ENCODE measurements at regions not wholly inside any gene's neighbourhood (a gene's known extent, or its start where the extent isn't known, plus 50 kb on each side); places are given as distances from the start of the nearest gene placed in this dataset.
A peak's percentile ranks its signal among the peaks of the same experiment; 100 is the strongest.

- DNase-seq, result no peak
Measured at GRCh38 chr6:89028774-89029173, 51.8 kb upstream of the PNRC1 start.

DNA sequence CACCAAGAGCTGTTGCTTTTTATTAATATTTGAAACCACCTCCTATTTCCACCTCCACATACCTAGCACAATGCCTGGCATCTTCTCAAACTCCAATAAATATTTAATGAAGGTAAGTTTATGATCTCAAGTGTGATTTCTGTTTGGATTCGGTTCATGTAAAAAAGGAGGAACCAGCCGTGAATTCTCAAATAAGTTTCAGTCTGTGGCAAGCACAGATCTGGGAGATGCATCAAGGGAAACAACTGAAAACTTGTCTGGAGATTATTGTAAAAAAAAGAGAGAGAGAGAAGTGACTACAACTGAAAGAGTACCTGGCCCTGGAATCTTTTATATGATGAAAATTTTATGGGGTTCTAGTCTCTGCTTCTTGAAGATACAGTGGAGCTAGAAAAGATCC, 52.8 kb upstream of the PNRC1 start:
- DNase-seq, result no peak

DNA sequence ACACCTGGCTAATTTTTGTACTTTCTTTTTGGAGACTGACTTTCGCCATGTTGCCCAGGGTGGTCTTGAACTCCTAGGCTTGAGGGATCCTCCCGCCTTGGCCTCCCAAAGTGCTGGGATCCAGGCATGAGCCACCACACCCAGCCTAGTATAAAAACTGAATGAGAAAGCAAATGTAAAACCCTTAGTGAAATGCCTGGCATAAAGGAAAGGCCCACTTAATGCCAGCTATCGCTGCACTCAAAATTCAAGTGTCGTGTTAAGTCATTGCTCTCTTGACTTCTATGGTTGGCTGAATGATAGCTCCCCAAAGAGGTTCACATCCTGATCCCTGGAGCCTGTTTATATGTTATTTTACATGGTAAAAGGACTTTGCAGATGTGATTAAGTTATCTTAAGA, 54.4 kb upstream of the PNRC1 start:
- DNase-seq, result no peak

- DNase-seq, result no peak
Measured at GRCh38 chr6:89025633-89026032, 54.9 kb upstream of the PNRC1 start.

DNA sequence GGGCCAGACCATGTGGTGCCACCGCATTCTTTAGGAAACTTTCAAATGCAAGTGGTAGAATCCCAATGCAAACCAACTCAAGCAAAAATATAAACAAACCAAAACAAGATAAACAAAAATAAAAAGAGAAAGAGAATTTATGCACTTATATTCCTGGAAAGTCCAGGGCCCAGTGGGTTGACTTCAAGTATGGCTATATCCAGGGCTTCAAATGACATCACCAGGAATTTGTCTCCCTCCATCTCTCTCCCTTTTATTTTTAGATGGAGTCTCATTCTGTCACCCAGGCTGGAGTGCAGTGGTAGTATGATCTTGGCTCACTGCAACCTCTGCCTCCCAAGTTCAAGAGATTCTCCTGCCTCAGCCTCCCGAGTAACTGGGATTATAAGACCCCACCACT, 56.1 kb upstream of the PNRC1 start:
- DNase-seq, result no peak

DNA sequence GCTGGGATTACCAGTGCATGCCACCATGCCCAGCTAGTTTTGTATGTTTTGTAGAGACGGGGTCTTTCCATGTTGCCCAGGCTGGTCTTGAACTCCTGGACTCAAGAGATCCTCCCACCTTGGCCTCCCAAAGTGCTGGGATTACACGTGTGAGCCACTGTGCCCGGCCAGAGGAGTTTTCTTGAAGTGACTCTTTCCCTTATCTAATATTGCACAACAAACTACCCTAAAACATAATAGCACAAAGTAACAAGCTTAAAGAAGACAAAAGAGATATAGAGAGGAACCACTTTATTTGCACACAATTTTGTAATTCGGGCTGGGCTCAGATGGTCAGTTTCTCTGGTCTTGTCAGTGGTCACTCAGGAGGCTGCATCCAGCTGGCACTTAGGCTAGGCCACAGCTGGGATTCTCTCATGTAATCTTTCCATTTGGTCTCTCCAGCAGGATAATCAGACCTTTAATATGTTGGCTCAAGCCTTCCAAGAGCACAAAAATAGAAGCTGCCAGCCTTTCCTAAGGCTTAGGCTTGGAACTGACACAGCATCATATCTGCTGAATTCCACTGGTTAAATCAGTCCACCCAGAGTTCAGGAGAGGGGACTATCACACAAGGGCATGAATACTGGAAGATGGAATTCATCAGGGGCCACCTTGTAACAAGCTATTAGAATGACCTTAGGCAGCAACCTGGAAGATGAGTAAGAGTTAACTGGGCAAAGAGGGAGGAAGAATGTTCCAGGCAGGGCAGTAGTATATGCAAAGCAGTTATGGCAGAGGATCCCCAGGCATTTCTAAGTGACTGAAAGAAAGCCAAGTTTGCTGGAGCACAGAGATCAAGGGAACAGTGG, 56.7 kb upstream of the PNRC1 start:
- DNase-seq, result no peak

- DNase-seq, result no peak
Measured at GRCh38 chr6:89022798-89023197, 57.8 kb upstream of the PNRC1 start.

GRCh38 chr6:89021629-89022028, 58.2 kb upstream of the RNGTT start:
- DNase-seq, result peak; percentile 3

DNA sequence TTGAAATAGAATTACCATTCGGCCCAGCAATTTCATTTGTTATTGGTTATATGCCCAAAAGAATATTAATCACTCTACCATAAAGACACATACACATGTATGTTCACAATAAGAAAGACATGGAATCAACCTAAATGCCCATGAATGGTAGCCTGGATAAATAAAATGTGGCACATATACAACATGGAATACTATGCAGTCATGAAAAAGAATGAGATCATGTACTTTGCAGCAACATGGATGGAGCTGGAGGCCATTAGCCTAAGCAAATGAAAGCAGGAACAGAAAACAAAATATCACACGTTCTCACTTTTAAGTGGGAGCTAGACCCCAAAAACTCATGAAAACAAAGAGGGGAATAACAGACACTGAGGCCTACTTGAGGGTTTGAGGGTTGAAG, 52.6 kb upstream of the RNGTT start:
- DNase-seq, result no peak

DNA sequence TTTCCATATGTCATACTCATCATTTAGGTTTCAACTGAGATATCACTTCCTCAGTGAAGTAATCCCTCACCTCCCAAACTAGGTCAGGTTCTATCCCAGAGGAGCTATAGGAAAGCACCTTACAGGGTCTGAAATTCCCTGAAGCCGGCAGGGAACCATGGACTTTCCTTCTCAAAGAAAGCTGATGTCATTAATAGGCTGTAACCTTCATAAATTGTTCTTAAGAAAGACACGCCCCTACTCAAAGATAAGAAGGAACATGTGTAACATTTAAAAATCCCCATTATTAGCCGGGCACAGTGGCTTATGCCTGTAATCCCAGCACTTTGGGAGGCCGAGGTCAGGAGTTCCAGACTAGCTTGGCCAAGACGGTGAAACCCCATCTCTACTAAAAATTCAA, 50.0 kb upstream of the RNGTT start:
- DNase-seq, result no peak
